ENCODE measurements at regions not wholly inside any gene's neighbourhood (a gene's known extent, or its start where the extent isn't known, plus 50 kb on each side); places are given as distances from the start of the nearest gene placed in this dataset.

DNA sequence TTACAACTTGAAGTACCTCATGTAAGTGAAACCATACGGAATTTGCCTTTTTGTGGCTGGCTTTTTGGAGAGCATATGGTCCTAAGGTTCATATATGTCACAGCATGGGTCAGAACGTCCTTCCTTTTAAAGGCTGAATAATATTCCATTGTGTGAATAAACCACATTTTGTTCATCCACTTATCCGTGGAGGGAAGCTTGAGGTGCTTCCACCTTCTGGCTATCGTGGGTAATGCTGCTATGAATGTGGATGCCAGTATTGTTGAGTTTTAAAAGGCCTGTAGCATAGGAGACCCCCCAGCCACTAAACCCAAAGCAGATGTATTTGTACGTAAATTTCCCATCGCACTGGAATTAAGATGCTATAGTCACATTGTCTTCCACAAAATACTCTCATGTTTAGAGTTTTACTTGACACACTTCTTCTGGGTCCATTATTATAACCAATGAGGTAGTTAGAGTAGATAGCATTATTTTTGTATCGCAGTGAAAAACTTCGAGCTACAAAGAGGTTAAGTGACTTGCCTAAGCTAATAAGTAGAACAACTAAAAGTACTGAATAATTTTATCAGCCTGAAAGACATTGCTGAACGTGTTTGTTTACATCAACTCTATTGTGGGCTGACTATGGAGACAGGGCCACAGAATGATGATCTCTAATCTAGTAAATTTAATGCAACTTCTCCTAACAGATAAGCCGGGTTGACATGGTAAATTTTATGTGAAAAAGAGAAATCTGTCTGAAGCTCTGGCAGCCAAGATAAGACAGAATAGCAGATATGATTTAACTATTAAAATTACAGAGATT lies 183.0 kb upstream of the CTBP2 start:
- no peak overlapping the region for H3K27ac Mint-ChIP-seq
- H3K4me1 ChIP-seq (ENCODE audit: control insufficient read depth, insufficient read depth, low read length), result no peaks in the 10 kb centered on the region
- intact Hi-C loops (cut with micrococcal nuclease), result loop anchor here (1.0 to 5.0 kb wide), 2 partner anchors 295 to 351 kb away; no protein-coding TSS in a partner anchor
- peaks cover 16 to 42% of the 10 kb centered on the region in 2 donors for H3K27me3 Mint-ChIP-seq (ENCODE audit: low read depth in 2 of 2)
- H3K9me3 Mint-ChIP-seq, result no peaks in the 10 kb centered on the region
- H3K4me3 ChIP-seq (ENCODE audit: low read length), result no peak overlapping the region
- H3K27ac ChIP-seq (ENCODE audit: low read length), result no peak overlapping the region
- no peaks in the 10 kb centered on the region for H3K36me3 ChIP-seq (ENCODE audit: control insufficient read depth, insufficient read depth, low read length)
- ATAC-seq, result peak in 1 of 3 donors; percentile 45
- no peak for DNase-seq
- no peaks in the 10 kb centered on the region for H3K4me1 Mint-ChIP-seq
- WGBS (ENCODE audit: insufficient coverage), result 70% methylated on average over 9 of the region's 10 CpGs
- no peaks in the 10 kb centered on the region for H3K9me3 ChIP-seq (ENCODE audit: control insufficient read depth, insufficient read depth, low read length)
- TF ChIP-seq, protein P1, sequence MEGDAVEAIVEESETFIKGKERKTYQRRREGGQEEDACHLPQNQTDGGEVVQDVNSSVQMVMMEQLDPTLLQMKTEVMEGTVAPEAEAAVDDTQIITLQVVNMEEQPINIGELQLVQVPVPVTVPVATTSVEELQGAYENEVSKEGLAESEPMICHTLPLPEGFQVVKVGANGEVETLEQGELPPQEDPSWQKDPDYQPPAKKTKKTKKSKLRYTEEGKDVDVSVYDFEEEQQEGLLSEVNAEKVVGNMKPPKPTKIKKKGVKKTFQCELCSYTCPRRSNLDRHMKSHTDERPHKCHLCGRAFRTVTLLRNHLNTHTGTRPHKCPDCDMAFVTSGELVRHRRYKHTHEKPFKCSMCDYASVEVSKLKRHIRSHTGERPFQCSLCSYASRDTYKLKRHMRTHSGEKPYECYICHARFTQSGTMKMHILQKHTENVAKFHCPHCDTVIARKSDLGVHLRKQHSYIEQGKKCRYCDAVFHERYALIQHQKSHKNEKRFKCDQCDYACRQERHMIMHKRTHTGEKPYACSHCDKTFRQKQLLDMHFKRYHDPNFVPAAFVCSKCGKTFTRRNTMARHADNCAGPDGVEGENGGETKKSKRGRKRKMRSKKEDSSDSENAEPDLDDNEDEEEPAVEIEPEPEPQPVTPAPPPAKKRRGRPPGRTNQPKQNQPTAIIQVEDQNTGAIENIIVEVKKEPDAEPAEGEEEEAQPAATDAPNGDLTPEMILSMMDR (IDR thresholded peaks at IDR 0.05), result peak; percentile 56
- no peak overlapping the region for H3K4me3 Mint-ChIP-seq
- H3K36me3 Mint-ChIP-seq, result no peaks in the 10 kb centered on the region
- no peaks in the 10 kb centered on the region for H3K27me3 ChIP-seq (ENCODE audit: control insufficient read depth, insufficient read depth, low read length)

DNA sequence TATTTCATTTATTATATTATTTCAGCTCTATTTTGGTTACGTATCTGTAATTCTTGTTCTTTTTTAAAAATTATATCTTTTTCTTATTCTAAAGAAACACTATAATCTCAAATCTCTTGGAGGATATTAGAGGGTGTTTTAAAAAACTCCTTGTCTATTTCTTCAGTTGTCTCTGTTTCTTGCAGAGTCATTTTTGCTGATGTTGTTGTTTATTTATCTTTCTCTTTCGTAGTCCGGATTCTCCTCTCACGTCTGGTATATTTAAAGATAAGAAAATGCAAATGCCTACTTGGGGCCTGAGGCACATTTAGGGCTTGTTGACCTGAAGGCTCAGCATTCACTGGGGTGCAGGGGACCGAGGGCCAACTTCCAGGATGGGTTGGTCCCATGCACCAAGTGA lies 181.2 kb upstream of the CTBP2 start:
- intact Hi-C loops (cut with micrococcal nuclease), result loop anchor here (5.0 kb wide), 1 partner anchor 349 kb away; no protein-coding TSS in a partner anchor
- Mint-ChIP-seq H3K36me3 (no peaks in the 10 kb centered on the region), H3K4me3 (no peak overlapping the region), H3K27me3 (ENCODE audit: low read depth in 2 of 2) (peaks cover 15 to 38% of the 10 kb centered on the region in 2 donors), H3K4me1 (no peaks in the 10 kb centered on the region), H3K27ac (no peak overlapping the region), H3K9me3 (no peaks in the 10 kb centered on the region)
- H3K36me3 ChIP-seq (ENCODE audit: control insufficient read depth, insufficient read depth, low read length), result no peaks in the 10 kb centered on the region
- no peak overlapping the region for H3K27ac ChIP-seq (ENCODE audit: low read length)
- no peak overlapping the region for H3K4me3 ChIP-seq (ENCODE audit: low read length)
- no peaks in the 10 kb centered on the region for H3K4me1 ChIP-seq (ENCODE audit: control insufficient read depth, insufficient read depth, low read length)
- TF ChIP-seq, protein P1 (IDR thresholded peaks at IDR 0.05), result no peak
- H3K27me3 ChIP-seq (ENCODE audit: control insufficient read depth, insufficient read depth, low read length), result no peaks in the 10 kb centered on the region
- 84% methylated on average over 4 of the region's 5 CpGs for WGBS (ENCODE audit: insufficient coverage)
- ATAC-seq (no peak), DNase-seq (no peak)
- H3K9me3 ChIP-seq (ENCODE audit: control insufficient read depth, insufficient read depth, low read length), result no peaks in the 10 kb centered on the region

DNA sequence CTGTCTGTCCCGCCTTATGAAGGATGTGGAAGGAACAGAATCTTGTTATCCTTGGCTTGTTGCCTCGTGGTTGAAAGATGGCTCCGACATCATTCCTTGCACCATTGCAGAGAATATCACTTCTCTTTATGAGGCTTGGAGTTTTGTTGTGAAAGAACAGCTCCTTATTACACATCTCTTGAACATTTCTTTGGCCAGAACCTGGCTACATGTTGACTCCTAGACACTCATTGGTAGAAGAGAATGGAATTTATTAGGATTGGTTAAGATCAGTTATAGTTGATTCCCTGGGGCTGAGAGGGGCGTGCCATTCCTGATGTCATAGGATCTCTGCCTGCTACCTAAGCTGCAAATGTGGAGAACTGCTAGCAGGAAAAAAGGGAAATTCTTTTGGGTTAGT lies 180.5 kb upstream of the CTBP2 start:
- no peaks in the 10 kb centered on the region for H3K36me3 ChIP-seq (ENCODE audit: control insufficient read depth, insufficient read depth, low read length)
- DNase-seq (no peak), ATAC-seq (no peak)
- no peaks in the 10 kb centered on the region for H3K27me3 ChIP-seq (ENCODE audit: control insufficient read depth, insufficient read depth, low read length)
- intact Hi-C loops (cut with micrococcal nuclease), result loop anchor here (5.0 kb wide), 1 partner anchor 349 kb away; no protein-coding TSS in a partner anchor
- Mint-ChIP-seq H3K9me3 (no peaks in the 10 kb centered on the region), H3K4me3 (no peak overlapping the region), H3K27ac (no peak overlapping the region), H3K36me3 (no peaks in the 10 kb centered on the region), H3K27me3 (ENCODE audit: low read depth in 2 of 2) (peaks cover 12 to 38% of the 10 kb centered on the region in 2 donors), H3K4me1 (no peaks in the 10 kb centered on the region)
- no peaks in the 10 kb centered on the region for H3K4me1 ChIP-seq (ENCODE audit: control insufficient read depth, insufficient read depth, low read length)
- no peak overlapping the region for H3K4me3 ChIP-seq (ENCODE audit: low read length)
- TF ChIP-seq, protein P1 (IDR thresholded peaks at IDR 0.05), result no peak
- H3K27ac ChIP-seq (ENCODE audit: low read length), result no peak overlapping the region
- WGBS (ENCODE audit: insufficient coverage), result 80% methylated on average over 2 of the region's 4 CpGs
- H3K9me3 ChIP-seq (ENCODE audit: control insufficient read depth, insufficient read depth, low read length), result no peaks in the 10 kb centered on the region
